Stimulated activated naive B cell treated with anti-CD40 and anti-IgM and Interleukin-4, amounts not matched to agents 10 μg/mL and 1 μg/mL and 100 μg/mL, for 72 hours (primary cell): ENCODE measurements at regions not wholly inside any gene's neighbourhood (a gene's known extent, or its start where the extent isn't known, plus 50 kb on each side); places are given as distances from the start of the nearest gene placed in this dataset.

Experiments used
- ATAC-seq, 2 donors: fragments of 150-1000 bp; cut with Tn5 transposase; replicated peaks; 2 replicates each; pipeline ENCODE4 v1.10.0; 2021; ENCODE audit warnings: moderate library complexity in 1 of 2
- DNase-seq: peaks from one replicate; pipeline ENCODE4 v3.0.0; 2021
- H3K27ac Mint-ChIP-seq: one replicate; pipeline ENCODE4 v1.8.0; 2022; ENCODE audit warnings: mild to moderate bottlenecking, mixed read lengths
- H3K27me3 Mint-ChIP-seq, 2 donors: one replicate each; pipeline ENCODE4 v1.8.0; 2022; ENCODE audit warnings: mixed read lengths in 2 of 2
- H3K36me3 Mint-ChIP-seq, 2 donors: one replicate each; pipeline ENCODE4 v1.8.0; 2022; ENCODE audit warnings: mixed read lengths in 2 of 2, mild to moderate bottlenecking in 1 of 2
- H3K4me1 Mint-ChIP-seq, 2 donors: one replicate each; pipeline ENCODE4 v1.8.0; 2022; ENCODE audit warnings: mixed read lengths in 2 of 2, mild to moderate bottlenecking in 1 of 2
- H3K4me3 Mint-ChIP-seq, 2 donors: one replicate each; pipeline ENCODE4 v1.8.0; 2022; ENCODE audit warnings: mild to moderate bottlenecking in 2 of 2, mixed read lengths in 2 of 2, moderate library complexity in 1 of 2
- H3K9me3 Mint-ChIP-seq, 2 donors: one replicate each; pipeline ENCODE4 v1.8.0; 2022; ENCODE audit warnings: mixed read lengths in 2 of 2, mild to moderate bottlenecking in 1 of 2

DNA sequence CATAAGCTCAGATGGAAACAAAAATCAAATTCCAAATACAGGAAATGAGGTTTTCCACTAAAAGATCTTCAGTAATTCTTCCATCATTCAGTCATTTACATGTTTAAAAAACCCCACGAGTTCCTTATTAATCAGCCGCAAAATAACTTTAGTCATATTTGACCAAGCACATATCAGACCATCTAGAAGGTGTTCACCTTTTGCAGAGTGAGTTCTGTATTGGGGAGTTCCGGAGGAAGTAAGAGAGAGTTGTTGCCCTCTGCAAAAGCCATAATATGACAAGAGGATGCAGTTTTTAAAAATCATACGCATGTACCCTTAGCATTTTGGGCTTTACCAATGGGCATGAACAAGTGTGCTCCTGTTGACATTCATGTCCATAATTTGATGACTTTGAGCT, 61.6 kb downstream of the CCR1 start:
- no peak for DNase-seq
- no peak overlapping the region for H3K4me3 Mint-ChIP-seq

DNA sequence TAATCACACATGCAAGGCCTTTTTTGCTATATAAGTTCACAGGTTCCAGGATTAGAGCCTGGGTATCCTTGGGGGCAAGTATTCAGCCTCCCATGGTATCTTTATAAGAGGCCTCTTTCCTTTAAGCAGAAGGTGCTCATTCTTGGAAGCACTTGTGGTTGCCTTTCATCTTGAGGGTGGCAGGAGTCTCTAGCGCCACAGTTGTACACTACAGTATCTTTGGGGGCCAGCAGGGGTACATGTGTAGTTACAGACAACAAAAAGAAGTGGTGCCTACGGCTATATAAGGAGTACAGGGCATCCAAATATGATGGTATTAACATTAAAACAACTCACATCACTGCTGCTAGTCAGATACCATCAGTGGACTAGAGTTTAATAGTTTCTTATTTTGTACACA, 62.1 kb downstream of the CCR1 start:
- peaks cover 0 to 6% of the 10 kb centered on the region in 2 donors for H3K27me3 Mint-ChIP-seq

More for the DNA sequence above, 61.6 kb downstream of the CCR1 start:
- Mint-ChIP-seq H3K36me3 (no peaks in the 10 kb centered on the region), H3K9me3 (peaks cover 0 to 2% of the 10 kb centered on the region in 2 donors), H3K27me3 (peaks cover 0 to 4% of the 10 kb centered on the region in 2 donors), H3K27ac (no peak overlapping the region), H3K4me1 (peaks cover 0 to 16% of the 10 kb centered on the region in 2 donors)
- ATAC-seq: peak; percentile 46 to 79

DNA sequence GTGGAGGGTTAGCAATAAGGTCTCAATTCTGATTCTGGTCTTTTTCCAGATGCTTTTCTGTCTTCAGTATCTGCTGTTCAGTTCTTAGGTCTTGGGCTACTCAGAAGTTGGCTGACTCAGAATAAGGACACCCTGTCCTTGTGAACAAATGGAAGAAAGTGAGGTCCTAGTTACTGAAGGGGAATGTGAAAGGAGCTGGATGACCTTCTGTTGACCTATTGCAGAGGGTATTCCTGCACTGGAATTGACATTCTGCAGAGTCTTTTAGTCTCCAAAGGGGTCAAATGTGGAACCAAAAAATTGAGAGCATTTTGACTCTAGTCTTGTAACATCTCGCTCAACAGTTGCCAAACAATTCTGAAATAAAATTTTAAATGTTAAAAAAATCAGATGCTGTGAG, 63.0 kb downstream of the CCR1 start:
- Mint-ChIP-seq H3K4me3 (no peak overlapping the region), H3K27me3 (peaks cover 0 to 6% of the 10 kb centered on the region in 2 donors), H3K27ac (no peak overlapping the region), H3K36me3 (no peaks in the 10 kb centered on the region), H3K9me3 (peaks cover 0 to 4% of the 10 kb centered on the region in 2 donors), H3K4me1 (peaks cover 1 to 16% of the 10 kb centered on the region in 2 donors)
- DNase-seq: no peak
- ATAC-seq: no peak

More for the DNA sequence above, 62.1 kb downstream of the CCR1 start:
- H3K36me3 Mint-ChIP-seq: no peaks in the 10 kb centered on the region
- H3K4me1 Mint-ChIP-seq: peaks cover under 1 to 16% of the 10 kb centered on the region in 2 donors
- H3K27ac Mint-ChIP-seq: no peak overlapping the region
- peaks cover 0 to 2% of the 10 kb centered on the region in 2 donors for H3K9me3 Mint-ChIP-seq
- ATAC-seq (no peak), DNase-seq (no peak)
- H3K4me3 Mint-ChIP-seq: no peak overlapping the region

DNA sequence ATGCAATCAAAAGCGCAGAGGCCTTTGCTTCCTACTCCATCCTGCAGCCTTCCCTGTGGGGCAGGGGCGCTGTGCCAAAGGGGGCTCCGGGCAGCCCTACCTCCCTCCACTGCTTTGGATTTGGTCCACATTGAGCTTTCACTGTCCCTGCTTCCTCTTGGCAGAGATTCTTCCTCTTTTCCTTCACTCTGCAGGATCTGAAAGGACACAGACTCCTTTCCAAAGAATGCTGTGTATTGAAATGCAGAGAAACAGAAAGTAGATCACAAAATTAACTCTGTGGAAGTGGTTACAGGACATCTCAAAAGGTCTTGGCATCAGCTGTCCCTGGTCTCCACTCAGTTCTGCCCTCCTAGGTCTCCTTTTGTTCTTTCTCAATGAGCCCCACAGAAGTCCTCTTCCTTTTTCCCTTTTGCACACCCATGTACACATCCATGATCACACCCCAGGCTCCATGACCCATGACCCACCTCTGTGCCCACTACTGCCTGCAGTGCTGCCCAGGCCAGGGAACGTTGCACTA, 64.1 kb downstream of the CCR1 start:
- Mint-ChIP-seq H3K4me1 (peaks cover 1 to 16% of the 10 kb centered on the region in 2 donors), H3K27ac (no peak overlapping the region), H3K27me3 (peaks cover 0 to 6% of the 10 kb centered on the region in 2 donors), H3K9me3 (peaks cover 0 to 4% of the 10 kb centered on the region in 2 donors), H3K36me3 (no peaks in the 10 kb centered on the region), H3K4me3 (no peak overlapping the region)
- no peak for DNase-seq
- no peak for ATAC-seq

DNA sequence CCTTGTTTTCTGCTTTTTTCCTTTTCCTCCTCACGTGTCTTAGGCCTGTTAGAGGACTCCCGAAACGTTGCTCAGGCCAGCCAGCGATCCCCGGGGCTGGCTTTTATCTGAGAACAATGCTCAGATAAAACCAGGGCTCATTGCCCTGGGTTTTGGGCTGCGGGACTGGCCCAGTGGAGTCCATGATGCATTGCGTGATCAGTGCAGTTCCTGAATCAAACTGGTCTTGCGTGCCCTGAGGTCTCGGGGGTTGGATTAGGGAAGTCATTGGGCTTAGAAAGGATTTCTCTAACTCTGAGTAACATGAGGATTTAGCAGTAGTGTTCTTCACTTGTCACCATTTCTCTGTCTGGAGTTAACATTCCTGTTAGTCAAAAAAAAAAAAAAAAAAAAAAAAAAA, 66.3 kb downstream of the CCR1 start:
- ATAC-seq: no peak
- peaks cover 0 to 6% of the 10 kb centered on the region in 2 donors for H3K27me3 Mint-ChIP-seq
- no peak overlapping the region for H3K27ac Mint-ChIP-seq
- peaks cover 1 to 15% of the 10 kb centered on the region in 2 donors for H3K4me1 Mint-ChIP-seq
- no peaks in the 10 kb centered on the region for H3K36me3 Mint-ChIP-seq
- DNase-seq: no peak
- no peak overlapping the region for H3K4me3 Mint-ChIP-seq
- peaks cover 0 to 4% of the 10 kb centered on the region in 2 donors for H3K9me3 Mint-ChIP-seq

DNA sequence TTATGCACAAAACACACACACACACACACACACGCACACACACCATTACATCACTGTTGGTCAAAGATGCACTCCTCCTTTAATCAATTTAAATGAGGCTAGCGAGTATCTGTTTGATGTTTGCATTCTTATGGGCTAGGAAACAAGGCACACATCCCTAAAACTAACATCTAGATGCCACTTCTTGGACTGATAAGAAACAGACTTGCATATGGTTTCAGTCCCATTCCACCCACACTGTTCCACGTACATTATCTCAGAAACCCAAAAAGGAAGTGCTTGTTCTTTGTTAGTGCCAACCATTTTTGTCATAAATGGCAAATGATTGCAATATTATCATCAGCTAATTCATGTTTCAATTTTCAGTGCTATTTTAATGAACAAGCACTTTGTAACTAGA, 69.5 kb downstream of the CCR1 start:
- no peak for ATAC-seq
- DNase-seq: no peak
- Mint-ChIP-seq H3K9me3 (peaks cover 0 to 4% of the 10 kb centered on the region in 2 donors), H3K27ac (no peak overlapping the region), H3K36me3 (no peaks in the 10 kb centered on the region), H3K4me3 (no peak overlapping the region), H3K4me1 (peaks cover 0 to 1% of the 10 kb centered on the region in 2 donors), H3K27me3 (peaks cover 0 to 6% of the 10 kb centered on the region in 2 donors)

DNA sequence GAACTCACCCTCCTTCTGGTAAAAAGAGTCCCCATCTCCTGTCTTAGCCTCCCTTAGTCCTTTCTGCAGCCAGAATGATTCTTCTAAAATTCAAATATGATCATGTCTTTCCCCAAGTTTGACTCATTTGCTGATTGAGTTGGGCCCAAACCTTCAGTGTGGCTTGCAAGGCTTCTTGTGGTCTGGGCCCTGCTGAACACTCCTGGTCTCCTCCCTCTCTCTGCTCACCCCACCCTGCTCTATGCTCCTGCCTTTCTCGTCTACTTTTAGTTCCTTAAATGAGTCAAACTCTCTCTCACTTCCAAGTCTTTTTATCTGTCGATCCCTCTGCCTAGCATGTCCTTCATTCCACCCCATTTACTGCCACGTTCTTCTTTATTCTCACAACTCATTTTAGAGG, 72.6 kb downstream of the CCR1 start:
- no peak overlapping the region for H3K4me3 Mint-ChIP-seq
- DNase-seq (no peak), ATAC-seq (peak; percentile 41 to 51)
- no peak overlapping the region for H3K27ac Mint-ChIP-seq
- H3K27me3 Mint-ChIP-seq: no peaks in the 10 kb centered on the region
- H3K36me3 Mint-ChIP-seq: no peaks in the 10 kb centered on the region
- no peaks in the 10 kb centered on the region for H3K9me3 Mint-ChIP-seq
- peaks cover 4% of the 10 kb centered on the region in 2 donors for H3K4me1 Mint-ChIP-seq

DNA sequence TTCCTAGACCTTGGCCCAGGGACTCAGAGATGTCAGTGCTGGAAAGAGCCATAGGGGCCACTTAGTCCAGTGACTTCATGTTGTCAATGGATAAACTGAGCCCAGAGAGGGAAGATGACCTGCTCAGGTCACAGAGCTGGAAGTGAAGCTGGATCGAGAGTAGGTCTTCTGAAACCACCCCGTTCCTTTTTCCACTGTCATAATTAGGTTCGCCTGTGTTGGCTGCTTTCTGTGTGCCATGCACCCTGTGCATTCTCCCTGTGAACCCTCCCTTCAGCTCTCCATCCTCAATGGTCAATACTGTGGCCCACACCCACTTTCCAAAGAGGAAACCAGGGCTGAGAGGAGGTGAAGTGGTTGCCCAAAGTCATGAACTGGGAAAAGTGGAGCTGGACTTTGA, 74.8 kb downstream of the CCR1 start:
- H3K4me1 Mint-ChIP-seq: peaks cover 8 to 12% of the 10 kb centered on the region in 2 donors
- H3K9me3 Mint-ChIP-seq: no peaks in the 10 kb centered on the region
- H3K36me3 Mint-ChIP-seq: no peaks in the 10 kb centered on the region
- no peak for DNase-seq
- no peaks in the 10 kb centered on the region for H3K27me3 Mint-ChIP-seq
- no peak overlapping the region for H3K4me3 Mint-ChIP-seq
- ATAC-seq: no peak
- H3K27ac Mint-ChIP-seq: no peak overlapping the region

DNA sequence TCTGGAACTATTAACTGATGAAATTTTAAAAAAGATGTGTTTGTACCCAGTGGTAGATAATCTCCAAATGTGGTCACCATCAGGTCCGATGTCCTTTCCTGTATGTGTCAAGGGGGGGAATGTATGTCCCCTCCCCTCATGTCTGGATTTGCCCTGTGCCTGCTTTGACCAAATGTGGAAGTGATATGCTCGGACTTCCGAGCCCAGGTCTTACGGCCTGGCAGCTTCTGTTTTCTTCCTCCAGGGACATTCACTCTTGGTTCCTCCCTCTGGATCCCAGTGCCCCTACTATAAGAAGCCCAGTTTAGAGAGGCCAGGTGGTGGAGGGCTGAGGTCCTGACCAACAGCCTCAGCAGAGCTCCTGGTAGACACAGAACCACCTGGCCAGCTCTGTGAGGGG, 75.5 kb downstream of the CCR1 start:
- Mint-ChIP-seq H3K9me3 (no peaks in the 10 kb centered on the region), H3K4me1 (peaks cover 8 to 12% of the 10 kb centered on the region in 2 donors), H3K36me3 (no peaks in the 10 kb centered on the region), H3K27me3 (no peaks in the 10 kb centered on the region), H3K4me3 (no peak overlapping the region), H3K27ac (no peak overlapping the region)
- DNase-seq: no peak
- ATAC-seq: no peak

DNA sequence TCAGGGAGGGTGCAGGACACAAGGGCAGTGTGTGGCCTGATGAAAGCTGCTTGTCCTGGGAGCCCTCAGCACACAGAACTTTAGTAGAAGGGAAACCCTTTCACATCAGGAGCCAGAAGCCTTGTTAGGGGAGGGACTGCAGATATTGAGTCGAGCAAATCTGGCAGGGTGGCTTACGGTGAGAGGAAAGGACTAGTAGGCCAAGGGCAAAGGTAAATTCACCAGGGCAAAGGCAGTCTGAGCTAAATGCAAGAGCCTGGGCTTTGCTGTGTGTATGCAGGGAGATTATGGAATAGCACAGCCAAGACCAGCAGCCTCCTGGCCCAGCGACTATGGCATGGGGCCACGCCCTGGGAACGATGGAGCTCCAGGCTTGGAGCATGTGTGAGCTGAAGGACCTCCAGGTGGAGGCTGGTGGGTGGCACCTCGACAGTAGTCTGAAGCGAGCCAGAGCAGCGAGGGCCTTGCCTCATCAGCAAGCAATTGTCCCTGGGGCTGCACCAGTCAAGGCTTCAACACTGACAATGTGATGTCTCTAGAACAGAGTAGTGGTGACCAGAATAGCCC, 76.1 kb downstream of the CCR1 start:
- no peaks in the 10 kb centered on the region for H3K27me3 Mint-ChIP-seq
- no peak overlapping the region for H3K4me3 Mint-ChIP-seq
- no peak for DNase-seq
- H3K27ac Mint-ChIP-seq: no peak overlapping the region
- no peaks in the 10 kb centered on the region for H3K9me3 Mint-ChIP-seq
- no peaks in the 10 kb centered on the region for H3K36me3 Mint-ChIP-seq
- ATAC-seq: no peak
- peaks cover 8 to 12% of the 10 kb centered on the region in 2 donors for H3K4me1 Mint-ChIP-seq

DNA sequence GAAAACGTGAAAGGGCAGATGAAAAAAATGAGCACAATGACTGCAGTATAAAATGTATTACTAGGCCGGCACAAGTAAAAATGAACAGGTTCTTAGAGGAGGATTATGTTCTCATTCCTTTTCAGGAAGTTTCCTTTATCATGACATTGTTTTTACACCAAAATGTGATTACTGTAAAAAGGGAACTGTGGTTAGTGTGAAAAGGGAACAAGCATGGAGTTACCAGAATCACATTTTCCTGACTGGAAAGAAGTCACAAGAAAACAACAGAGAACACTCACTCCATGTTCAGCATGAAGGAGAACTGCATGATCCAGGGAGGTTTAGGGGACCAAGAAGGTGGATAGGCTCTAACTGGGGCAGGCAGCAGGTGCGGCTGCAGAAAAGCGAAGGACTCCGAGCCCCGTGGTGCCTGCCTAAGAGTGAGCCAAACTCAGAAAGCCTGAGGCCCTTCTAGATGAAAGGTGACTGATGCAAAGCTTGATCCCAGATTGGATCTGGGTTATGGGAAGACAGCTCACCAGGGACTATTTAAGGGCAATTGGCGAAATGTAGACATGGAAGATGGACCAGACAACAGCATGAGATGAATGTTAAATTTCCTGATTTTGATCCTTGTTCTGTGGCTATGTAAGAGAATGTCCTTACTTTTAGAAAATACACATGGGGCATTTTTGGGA, 77.3 kb downstream of the CCR1 start:
- Mint-ChIP-seq H3K4me3 (no peak overlapping the region), H3K27me3 (no peaks in the 10 kb centered on the region), H3K9me3 (no peaks in the 10 kb centered on the region), H3K27ac (no peak overlapping the region), H3K4me1 (peaks cover 8 to 12% of the 10 kb centered on the region in 2 donors), H3K36me3 (no peaks in the 10 kb centered on the region)
- DNase-seq (no peak), ATAC-seq (no peak)

DNA sequence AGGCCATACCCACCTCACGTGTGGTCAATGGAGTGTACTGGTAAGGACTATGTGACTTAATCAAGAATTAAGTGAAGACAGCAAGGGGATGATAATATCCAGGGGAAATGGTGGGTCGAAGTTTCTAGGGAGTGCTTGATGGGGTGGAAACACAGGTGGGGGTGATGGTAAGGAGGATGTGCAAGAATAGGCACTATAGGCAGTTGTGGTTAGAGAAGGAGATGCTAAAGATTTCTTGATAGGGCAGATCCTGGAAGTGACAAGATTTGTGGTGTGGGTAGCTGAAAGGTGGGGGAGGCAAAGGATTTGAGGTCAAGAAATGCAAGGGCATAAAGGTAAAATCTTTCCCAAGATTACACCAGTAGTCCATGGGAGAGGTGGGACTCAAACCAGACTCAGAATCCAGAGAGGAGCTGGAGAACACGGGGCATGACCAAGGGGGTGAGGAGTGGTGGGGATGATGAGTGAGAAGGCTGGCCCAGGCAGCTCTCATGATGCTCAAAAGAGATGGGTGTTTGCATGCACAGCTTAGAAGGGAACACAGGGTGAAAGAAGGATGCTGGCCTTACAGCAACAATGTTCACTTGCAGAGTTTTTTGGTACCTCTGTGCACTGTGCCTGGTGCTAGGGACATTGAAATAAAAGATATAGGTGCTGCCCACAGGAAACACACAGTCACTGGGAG, 78.4 kb downstream of the CCR1 start:
- H3K27ac Mint-ChIP-seq: no peak overlapping the region
- H3K4me1 Mint-ChIP-seq: peaks cover 8 to 12% of the 10 kb centered on the region in 2 donors
- no peaks in the 10 kb centered on the region for H3K9me3 Mint-ChIP-seq
- ATAC-seq: no peak
- no peaks in the 10 kb centered on the region for H3K36me3 Mint-ChIP-seq
- no peak for DNase-seq
- H3K4me3 Mint-ChIP-seq: no peak overlapping the region
- no peaks in the 10 kb centered on the region for H3K27me3 Mint-ChIP-seq

DNA sequence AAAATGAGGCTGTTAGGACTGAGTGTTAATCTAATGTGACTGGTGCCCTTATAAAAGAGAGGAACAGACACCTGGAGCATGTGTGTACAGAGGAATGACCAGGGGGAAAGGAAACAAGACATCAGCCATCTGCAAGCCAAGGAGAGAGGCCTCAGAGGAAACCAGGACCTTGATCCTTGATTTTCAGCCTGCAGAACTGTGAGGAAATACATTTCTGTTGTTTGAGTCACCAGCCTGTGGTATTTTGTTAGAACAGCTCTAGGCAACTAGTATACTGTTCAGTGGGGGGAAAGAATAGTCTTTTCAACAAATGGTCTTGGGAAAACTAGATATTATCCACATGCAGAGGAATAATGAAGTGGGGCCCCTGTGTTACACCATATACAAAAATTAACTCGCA, 80.6 kb downstream of the CCR1 start:
- Mint-ChIP-seq H3K36me3 (no peaks in the 10 kb centered on the region), H3K4me3 (no peak overlapping the region), H3K4me1 (peaks cover 8 to 10% of the 10 kb centered on the region in 2 donors), H3K27ac (no peak overlapping the region), H3K9me3 (no peaks in the 10 kb centered on the region), H3K27me3 (peaks cover 0 to 7% of the 10 kb centered on the region in 2 donors)
- no peak for ATAC-seq
- no peak for DNase-seq

DNA sequence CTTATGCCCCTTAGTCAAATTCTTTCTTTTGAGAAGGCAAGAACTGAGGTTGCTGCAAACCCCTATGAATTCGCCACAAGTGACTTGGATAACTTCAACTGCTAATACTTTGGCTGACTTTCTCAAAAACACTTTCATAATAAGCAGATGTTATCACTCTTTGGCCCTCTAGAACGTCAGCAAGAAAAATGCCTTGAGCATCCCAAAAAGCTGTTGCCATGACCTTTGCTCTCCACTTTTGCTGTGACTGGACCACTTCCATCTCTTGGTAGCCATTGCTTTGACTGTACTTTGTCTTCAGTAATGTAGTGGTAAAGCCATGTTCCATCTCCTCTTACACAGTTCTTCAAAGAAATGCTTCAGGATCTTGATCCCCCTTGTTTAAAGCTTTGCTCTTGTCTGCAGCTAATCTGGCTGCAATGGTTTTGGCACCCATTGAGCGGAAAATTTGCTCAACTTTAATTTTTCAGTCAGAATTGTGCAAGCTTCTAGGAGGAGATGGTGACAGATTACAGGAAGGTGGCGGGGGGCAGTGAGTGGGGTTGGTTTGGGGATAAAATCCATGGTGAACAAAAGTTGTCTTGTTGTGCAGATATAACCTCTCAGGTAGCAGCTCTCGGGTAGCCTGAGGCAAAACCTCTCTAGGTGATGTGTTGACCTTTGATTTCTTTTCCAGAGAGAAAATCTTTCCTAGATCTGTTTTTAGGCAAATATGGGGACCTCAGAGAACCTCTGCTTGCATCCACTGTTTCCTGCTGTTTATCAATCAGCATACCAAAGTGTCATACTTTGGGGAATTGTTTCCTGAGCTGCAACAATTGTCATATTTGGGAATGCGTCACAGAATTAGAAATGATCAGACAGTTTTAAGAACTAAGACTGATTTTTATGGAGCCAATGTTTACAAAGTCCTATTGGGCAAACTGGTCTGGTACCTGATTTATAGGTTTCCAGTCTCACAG, 83.6 kb downstream of the CCR1 start:
- H3K27me3 Mint-ChIP-seq: peaks cover 6 to 26% of the 10 kb centered on the region in 2 donors
- no peak overlapping the region for H3K4me3 Mint-ChIP-seq
- peaks cover 0 to 1% of the 10 kb centered on the region in 2 donors for H3K4me1 Mint-ChIP-seq
- no peak overlapping the region for H3K27ac Mint-ChIP-seq
- ATAC-seq: no peak
- no peaks in the 10 kb centered on the region for H3K36me3 Mint-ChIP-seq
- no peak for DNase-seq
- H3K9me3 Mint-ChIP-seq: no peaks in the 10 kb centered on the region
